ENCODE measurements at regions not wholly inside any gene's neighbourhood (a gene's known extent, or its start where the extent isn't known, plus 50 kb on each side); places are given as distances from the start of the nearest gene placed in this dataset.

- H3K4me1 ChIP-seq (ENCODE audit: insufficient read depth, low read length) = no peaks in the 10 kb centered on the region
- Mint-ChIP-seq H3K36me3 (ENCODE audit: low read depth, unreplicated experiment) (no peaks in the 10 kb centered on the region), H3K27me3 (ENCODE audit: low read depth, unreplicated experiment) (no peaks in the 10 kb centered on the region), H3K4me3 (ENCODE audit: unreplicated experiment) (no peak overlapping the region), H3K27ac (ENCODE audit: unreplicated experiment) (no peak overlapping the region), H3K4me1 (ENCODE audit: low read depth, unreplicated experiment) (no peaks in the 10 kb centered on the region), H3K9me3 (ENCODE audit: unreplicated experiment) (no peaks in the 10 kb centered on the region)
- no peak overlapping the region for H3K27ac ChIP-seq (ENCODE audit: low read depth, low read length)
- no peaks in the 10 kb centered on the region for H4K20me1 ChIP-seq (ENCODE audit: insufficient read depth, low read length)
- no peak for FAIRE-seq
- DNase-seq (ENCODE audit: low read depth) = no peak
- H2AFZ ChIP-seq (ENCODE audit: low read depth, low read length) = no peak overlapping the region
- no peaks in the 10 kb centered on the region for H3K79me2 ChIP-seq (ENCODE audit: insufficient read depth, low read length)
- H3K4me2 ChIP-seq (ENCODE audit: low read length) = no peak overlapping the region
- no peak for TF ChIP-seq EZH2 (IDR thresholded peaks at IDR 0.05; ENCODE audit: insufficient read depth, low read length)
- no peak for TF ChIP-seq CTCF (IDR thresholded peaks at IDR 0.05; ENCODE audit: insufficient read depth, low read depth, low read length)
- H3K4me3 ChIP-seq (ENCODE audit: insufficient read depth, low read depth, low read length) = no peak overlapping the region
- H3K9me3 ChIP-seq (ENCODE audit: insufficient read depth, low read depth, low read length) = no peaks in the 10 kb centered on the region
- no peaks in the 10 kb centered on the region for H3K27me3 ChIP-seq (ENCODE audit: insufficient read depth, low read length)
- no peaks in the 10 kb centered on the region for H3K36me3 ChIP-seq (ENCODE audit: insufficient read depth, low read length)
- H3K9ac ChIP-seq (ENCODE audit: low read length) = no peak overlapping the region
These were observed 1103.7 kb upstream of the EPHA6 start for GRCh38 chr3:95710684-95711083.

GRCh38 chr3:95711789-95712188 is 1102.6 kb upstream of the EPHA6 start:
- H3K4me1 Mint-ChIP-seq (ENCODE audit: low read depth, unreplicated experiment) = no peaks in the 10 kb centered on the region
- no peak overlapping the region for H2AFZ ChIP-seq (ENCODE audit: low read depth, low read length)
- H3K9ac ChIP-seq (ENCODE audit: low read length) = no peak overlapping the region
- H3K4me2 ChIP-seq (ENCODE audit: low read length) = no peak overlapping the region
- H3K27me3 ChIP-seq (ENCODE audit: insufficient read depth, low read length) = no peaks in the 10 kb centered on the region
- H3K4me3 Mint-ChIP-seq (ENCODE audit: unreplicated experiment) = no peak overlapping the region
- H3K36me3 ChIP-seq (ENCODE audit: insufficient read depth, low read length) = no peaks in the 10 kb centered on the region
- no peak overlapping the region for H3K27ac ChIP-seq (ENCODE audit: low read depth, low read length)
- no peaks in the 10 kb centered on the region for H3K9me3 ChIP-seq (ENCODE audit: insufficient read depth, low read depth, low read length)
- H3K27ac Mint-ChIP-seq (ENCODE audit: unreplicated experiment) = no peak overlapping the region
- TF ChIP-seq CTCF (IDR thresholded peaks at IDR 0.05; ENCODE audit: insufficient read depth, low read depth, low read length) = no peak
- no peak for TF ChIP-seq EZH2 (IDR thresholded peaks at IDR 0.05; ENCODE audit: insufficient read depth, low read length)
- no peaks in the 10 kb centered on the region for H3K79me2 ChIP-seq (ENCODE audit: insufficient read depth, low read length)
- no peaks in the 10 kb centered on the region for H3K4me1 ChIP-seq (ENCODE audit: insufficient read depth, low read length)
- H3K9me3 Mint-ChIP-seq (ENCODE audit: unreplicated experiment) = no peaks in the 10 kb centered on the region
- H3K36me3 Mint-ChIP-seq (ENCODE audit: low read depth, unreplicated experiment) = no peaks in the 10 kb centered on the region
- H3K27me3 Mint-ChIP-seq (ENCODE audit: low read depth, unreplicated experiment) = no peaks in the 10 kb centered on the region
- DNase-seq (ENCODE audit: low read depth) (no peak), FAIRE-seq (no peak)
- no peaks in the 10 kb centered on the region for H4K20me1 ChIP-seq (ENCODE audit: insufficient read depth, low read length)
- no peak overlapping the region for H3K4me3 ChIP-seq (ENCODE audit: insufficient read depth, low read depth, low read length)

GRCh38 chr3:95715128-95715527 is 1099.3 kb upstream of the EPHA6 start:
- no peaks in the 10 kb centered on the region for H3K4me1 Mint-ChIP-seq (ENCODE audit: low read depth, unreplicated experiment)
- no peaks in the 10 kb centered on the region for H3K9me3 Mint-ChIP-seq (ENCODE audit: unreplicated experiment)
- Histone ChIP-seq H3K4me1 (ENCODE audit: insufficient read depth, low read length) (no peaks in the 10 kb centered on the region), H3K27ac (ENCODE audit: low read depth, low read length) (no peak overlapping the region), H3K79me2 (ENCODE audit: insufficient read depth, low read length) (no peaks in the 10 kb centered on the region), H3K4me2 (ENCODE audit: low read length) (no peak overlapping the region), H3K4me3 (ENCODE audit: insufficient read depth, low read depth, low read length) (no peak overlapping the region), H3K9me3 (ENCODE audit: insufficient read depth, low read depth, low read length) (no peaks in the 10 kb centered on the region), H4K20me1 (ENCODE audit: insufficient read depth, low read length) (no peaks in the 10 kb centered on the region), H3K27me3 (ENCODE audit: insufficient read depth, low read length) (no peaks in the 10 kb centered on the region), H3K9ac (ENCODE audit: low read length) (no peak overlapping the region), H3K36me3 (ENCODE audit: insufficient read depth, low read length) (no peaks in the 10 kb centered on the region), H2AFZ (ENCODE audit: low read depth, low read length) (no peak overlapping the region)
- H3K27me3 Mint-ChIP-seq (ENCODE audit: low read depth, unreplicated experiment) = no peaks in the 10 kb centered on the region
- no peak overlapping the region for H3K4me3 Mint-ChIP-seq (ENCODE audit: unreplicated experiment)
- H3K36me3 Mint-ChIP-seq (ENCODE audit: low read depth, unreplicated experiment) = no peaks in the 10 kb centered on the region
- no peak for TF ChIP-seq EZH2 (IDR thresholded peaks at IDR 0.05; ENCODE audit: insufficient read depth, low read length)
- no peak for TF ChIP-seq CTCF (IDR thresholded peaks at IDR 0.05; ENCODE audit: insufficient read depth, low read depth, low read length)
- FAIRE-seq (no peak), DNase-seq (ENCODE audit: low read depth) (no peak)
- H3K27ac Mint-ChIP-seq (ENCODE audit: unreplicated experiment) = no peak overlapping the region

All from astrocyte (in vitro differentiated cells and primary cell).